Choroid plexus epithelial cell (primary cell): ENCODE measurements at regions not wholly inside any gene's neighbourhood (a gene's known extent, or its start where the extent isn't known, plus 50 kb on each side); places are given as distances from the start of the nearest gene placed in this dataset.
A peak's percentile ranks its signal among the peaks of the same experiment; 100 is the strongest.

Source experiments
- DNase-seq: peaks from one replicate; pipeline ENCODE4 v3.0.0-alpha.2; 2010; ENCODE audit warnings: low read depth
- H3K4me3 ChIP-seq: 2 replicates; pipeline ENCODE4 v1.5.1; 2011; ENCODE audit warnings: low read depth, mild to moderate bottlenecking, control low read depth, low read length, moderate library complexity
- TF ChIP-seq, protein P1 (sequence below): conservative IDR thresholded peaks from 2 replicates; pipeline ENCODE4 v1.5.1; 2011; ENCODE audit warnings: low read depth, mild to moderate bottlenecking, control low read depth, inconsistent platforms, low read length, moderate library complexity

DNA sequence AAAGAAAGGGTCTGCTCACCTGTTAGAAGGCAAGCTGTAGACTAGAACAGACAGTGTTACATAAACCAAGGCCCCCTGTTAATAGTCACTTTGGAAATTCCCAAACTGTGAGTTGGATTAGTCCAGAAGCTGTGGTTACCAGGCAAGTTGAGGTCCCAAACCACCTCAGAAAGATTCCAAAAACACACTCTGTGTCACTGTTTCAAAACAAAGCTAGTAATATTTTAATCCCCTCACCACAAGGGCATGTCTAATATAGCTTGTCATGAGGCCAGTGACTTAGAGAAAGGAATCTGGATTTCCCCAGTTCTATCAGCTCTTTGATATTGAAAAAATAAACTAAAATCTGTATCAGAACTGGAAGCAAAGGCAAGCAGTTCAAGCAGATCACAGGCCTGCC lies 244.6 kb downstream of the HAO1 start:
- peak; percentile 42 for DNase-seq
- no peak overlapping the region for H3K4me3 ChIP-seq
- TF ChIP-seq, protein P1, sequence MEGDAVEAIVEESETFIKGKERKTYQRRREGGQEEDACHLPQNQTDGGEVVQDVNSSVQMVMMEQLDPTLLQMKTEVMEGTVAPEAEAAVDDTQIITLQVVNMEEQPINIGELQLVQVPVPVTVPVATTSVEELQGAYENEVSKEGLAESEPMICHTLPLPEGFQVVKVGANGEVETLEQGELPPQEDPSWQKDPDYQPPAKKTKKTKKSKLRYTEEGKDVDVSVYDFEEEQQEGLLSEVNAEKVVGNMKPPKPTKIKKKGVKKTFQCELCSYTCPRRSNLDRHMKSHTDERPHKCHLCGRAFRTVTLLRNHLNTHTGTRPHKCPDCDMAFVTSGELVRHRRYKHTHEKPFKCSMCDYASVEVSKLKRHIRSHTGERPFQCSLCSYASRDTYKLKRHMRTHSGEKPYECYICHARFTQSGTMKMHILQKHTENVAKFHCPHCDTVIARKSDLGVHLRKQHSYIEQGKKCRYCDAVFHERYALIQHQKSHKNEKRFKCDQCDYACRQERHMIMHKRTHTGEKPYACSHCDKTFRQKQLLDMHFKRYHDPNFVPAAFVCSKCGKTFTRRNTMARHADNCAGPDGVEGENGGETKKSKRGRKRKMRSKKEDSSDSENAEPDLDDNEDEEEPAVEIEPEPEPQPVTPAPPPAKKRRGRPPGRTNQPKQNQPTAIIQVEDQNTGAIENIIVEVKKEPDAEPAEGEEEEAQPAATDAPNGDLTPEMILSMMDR, result no peak

- no peak for DNase-seq
- no peak overlapping the region for H3K4me3 ChIP-seq
- TF ChIP-seq, protein P1, result no peak
These were observed 243.9 kb downstream of the HAO1 start for GRCh38 chr20:7696311-7696710.

GRCh38 chr20:7702141-7702540 lies 238.1 kb downstream of the HAO1 start:
- no peak overlapping the region for H3K4me3 ChIP-seq
- peak; percentile 52 for DNase-seq
- TF ChIP-seq, protein P1, result no peak

GRCh38 chr20:7703551-7703961 lies 236.7 kb downstream of the HAO1 start:
- DNase-seq, result no peak
- TF ChIP-seq, protein P1, result no peak
- no peak overlapping the region for H3K4me3 ChIP-seq

DNA sequence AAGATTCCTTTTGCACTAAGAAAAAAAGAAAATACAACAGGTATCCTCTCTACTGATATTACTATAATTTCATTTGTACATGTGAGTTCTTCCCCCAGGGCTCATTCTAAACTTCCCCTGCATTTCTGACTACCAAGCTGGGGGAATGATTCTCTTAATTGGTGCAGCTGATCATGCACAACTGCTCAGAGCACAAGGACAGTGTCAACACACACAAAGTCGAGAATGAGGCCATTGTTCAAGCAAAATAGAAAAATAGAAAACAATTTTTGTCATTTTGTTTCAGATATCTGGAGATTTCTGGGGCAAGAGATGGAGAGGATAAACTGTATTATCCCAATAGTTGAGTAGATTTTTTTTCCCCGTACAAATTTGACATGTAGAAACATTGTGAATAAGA lies 236.3 kb downstream of the HAO1 start:
- DNase-seq, result no peak
- H3K4me3 ChIP-seq, result no peak overlapping the region
- TF ChIP-seq, protein P1, result no peak

- no peak for DNase-seq
- TF ChIP-seq, protein P1, result no peak
- no peak overlapping the region for H3K4me3 ChIP-seq
These were observed 232.1 kb downstream of the HAO1 start for GRCh38 chr20:7708112-7708511.

DNA sequence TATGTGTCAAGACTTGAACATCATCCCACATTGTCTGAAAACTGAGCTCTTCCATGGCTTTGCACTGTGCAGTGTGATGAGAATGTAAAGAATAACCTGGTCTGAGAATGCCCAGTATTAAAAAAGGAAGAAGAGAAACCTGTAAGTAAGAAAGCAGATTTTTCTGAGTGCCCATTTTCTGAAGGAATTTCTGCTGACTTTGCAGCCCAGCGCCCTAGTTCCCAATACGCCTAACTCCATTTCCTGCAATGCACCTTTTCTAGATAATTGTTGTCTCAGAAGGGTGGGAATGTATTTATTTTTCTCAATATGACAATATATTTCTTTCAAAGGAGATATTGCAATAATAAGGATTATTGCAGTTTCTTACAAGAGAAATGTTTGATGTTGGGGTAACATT lies 231.5 kb downstream of the HAO1 start:
- no peak for DNase-seq
- TF ChIP-seq, protein P1, result no peak
- no peak overlapping the region for H3K4me3 ChIP-seq
